HG03354 (cell line): ENCODE measurements at regions not wholly inside any gene's neighbourhood (a gene's known extent, or its start where the extent isn't known, plus 50 kb on each side); places are given as distances from the start of the nearest gene placed in this dataset.
"Not testable (repeated sequence)": the region's sequence is repeated elsewhere in the genome, so short reads cannot be mapped to it uniquely, and the experiment has no call there.

Experiments used
- ATAC-seq: cut with Tn5 transposase; IDR thresholded peaks from one replicate; pipeline ENCODE4 v1.9.1; 2021; ENCODE audit warnings: mild to moderate bottlenecking; ENCODE audit not compliant: unreplicated experiment, poor library complexity, severe bottlenecking

DNA sequence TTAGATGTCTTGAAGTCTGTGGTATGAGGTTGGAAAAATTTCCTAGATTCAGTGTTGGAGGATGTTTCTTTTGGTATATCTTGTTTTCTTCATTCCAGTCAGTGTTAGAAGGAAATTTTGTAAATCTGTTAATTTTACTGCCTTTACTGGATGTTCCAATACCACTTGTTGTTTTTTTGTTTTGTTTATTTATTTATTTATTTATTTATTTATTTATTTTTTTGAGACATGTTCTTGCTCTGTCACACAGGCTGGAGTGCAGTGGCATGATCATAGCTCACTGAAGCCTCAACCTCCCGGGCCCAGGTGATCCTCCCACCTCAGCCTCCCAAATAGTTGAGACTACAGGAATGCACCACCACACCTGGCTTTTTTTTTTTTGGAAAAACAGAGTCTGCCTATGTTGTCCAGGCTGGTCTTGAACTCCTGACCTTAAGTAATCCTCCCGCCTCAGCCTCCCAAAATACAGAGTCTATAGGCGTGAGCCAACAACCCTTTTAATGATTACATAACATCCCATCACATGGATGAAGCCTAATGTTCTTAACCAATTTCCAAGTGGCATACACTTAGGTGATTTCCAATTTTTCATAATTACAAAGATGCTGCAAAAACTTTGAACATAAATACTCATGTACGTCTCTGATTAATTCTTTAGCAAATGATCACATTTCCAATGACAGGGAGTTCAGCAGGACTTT lies 52.8 kb upstream of the WAC start:
- no peak for ATAC-seq

DNA sequence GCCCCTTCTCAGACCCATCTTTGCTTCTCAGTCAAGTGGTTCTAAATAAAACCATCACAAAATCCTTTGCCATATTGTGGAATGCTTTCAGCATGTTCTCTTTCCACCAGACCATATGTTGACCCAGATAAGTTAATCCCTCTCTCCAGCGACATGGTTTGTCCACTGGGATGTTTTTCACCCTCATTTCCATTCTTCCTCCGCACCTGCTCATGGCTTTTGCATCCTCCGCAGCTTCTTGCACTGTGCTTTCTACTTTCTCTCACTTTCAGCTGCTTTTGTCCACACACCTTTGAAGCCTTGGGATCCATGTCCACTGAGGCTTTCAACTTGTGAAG lies 52.3 kb upstream of the WAC start:
- ATAC-seq, result no peak

DNA sequence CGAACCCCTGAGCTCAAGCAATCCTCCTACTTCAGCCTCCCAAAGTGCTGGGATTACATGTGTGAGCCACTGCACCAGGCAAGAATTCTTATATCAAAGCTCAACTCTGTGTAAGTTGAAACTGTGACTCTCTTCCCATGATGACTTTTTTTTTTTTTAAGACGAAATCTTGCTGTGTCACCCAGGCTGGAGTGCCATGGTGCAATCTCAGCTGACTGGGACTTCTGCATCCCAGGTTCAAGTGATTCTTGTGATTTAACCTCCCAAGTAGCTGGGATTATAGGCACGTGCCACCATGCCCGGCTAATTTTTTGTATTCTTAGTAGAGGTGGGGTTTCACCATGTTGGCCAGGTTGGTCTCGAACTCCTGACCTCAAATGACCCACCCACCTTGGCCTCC lies 51.6 kb upstream of the WAC start:
- not testable (repeated sequence) for ATAC-seq

GRCh38 chr10:28481968-28482367 lies 51.0 kb upstream of the WAC start:
- no peak for ATAC-seq
